Lower leg skin (tissue), 4 donors: ENCODE measurements at regions not wholly inside any gene's neighbourhood (a gene's known extent, or its start where the extent isn't known, plus 50 kb on each side); places are given as distances from the start of the nearest gene placed in this dataset.

Source experiments
- DNase-seq, 2 donors: peaks; one replicate each; pipeline ENCODE4 v3.0.0-alpha.2; 2019; ENCODE audit warnings: low spot score in 2 of 2
- H3K4me3 ChIP-seq: fragments of 200-600 bp; sonication (generic); 2 replicates; pipeline ENCODE4 v1.5.1; 2017; ENCODE audit warnings: mild to moderate bottlenecking, low read depth; ENCODE audit not compliant: poor library complexity, severe bottlenecking
- CTCF ChIP-seq, 3 donors: fragments of 450-650 bp; IDR thresholded peaks; one replicate each; pipeline ENCODE4 v1.5.1; 2016; ENCODE audit warnings: antibody characterized with exemption in 3 of 3, mild to moderate bottlenecking in 3 of 3, moderate library complexity in 2 of 3
- POLR2A ChIP-seq, 2 donors: fragments of 450-650 bp; IDR thresholded peaks; one replicate each; pipeline ENCODE4 v1.6.1; 2016 to 2017; ENCODE audit warnings: antibody characterized with exemption in 2 of 2, mild to moderate bottlenecking in 1 of 2, moderate library complexity in 1 of 2
- WGBS, 2 donors: methylation state at CpG; one replicate each; pipeline ENCODE4 v1.1.5; 2018; 5-methylcytosine and 5-hydroxymethylcytosine counted together
- intact Hi-C: fragments of 100-400 bp; cut with DNase I; formaldehyde crosslinking; loops from one replicate; pipeline ENCODE4 v1.15.0; 2023; ENCODE audit warnings: low total_unique reads

- H3K4me3 ChIP-seq = no peak overlapping the region
- no peak for DNase-seq
- intact Hi-C loops = no loop called here
- no peak for TF ChIP-seq CTCF (IDR thresholded peaks at IDR 0.05)
- TF ChIP-seq POLR2A (IDR thresholded peaks at IDR 0.05) = no peak
- 72 to 76% methylated on average over 4 of the region's 4 CpGs for WGBS, 2 donors
Measured at GRCh38 chr13:40386586-40386985, 279.9 kb downstream of the FOXO1 start.

- WGBS, 2 donors = 90 to 94% methylated on average over 6 of the region's 6 CpGs
- TF ChIP-seq POLR2A (IDR thresholded peaks at IDR 0.05) = no peak
- no peak for TF ChIP-seq CTCF (IDR thresholded peaks at IDR 0.05)
- no peak for DNase-seq
- intact Hi-C loops = no loop called here
- H3K4me3 ChIP-seq = no peak overlapping the region
Measured at GRCh38 chr13:40387775-40388174, 278.7 kb downstream of the FOXO1 start.

- intact Hi-C loops = no loop called here
- 68 to 79% methylated on average over 11 of the region's 11 CpGs for WGBS, 2 donors
Measured at GRCh38 chr13:40388617-40389016, 277.8 kb downstream of the FOXO1 start.

GRCh38 chr13:40389081-40389641, 277.3 kb downstream of the FOXO1 start:
- no peak overlapping the region for H3K4me3 ChIP-seq
- TF ChIP-seq CTCF (IDR thresholded peaks at IDR 0.05) = no peak
- 78 to 81% methylated on average over 10 of the region's 10 CpGs for WGBS, 2 donors
- DNase-seq = no peak
- intact Hi-C loops = no loop called here

More at GRCh38 chr13:40388617-40389016, 277.8 kb downstream of the FOXO1 start:
- TF ChIP-seq POLR2A (IDR thresholded peaks at IDR 0.05) (no peak), CTCF (IDR thresholded peaks at IDR 0.05) (no peak)
- no peak for DNase-seq
- H3K4me3 ChIP-seq = no peak overlapping the region

GRCh38 chr13:40390401-40390916, 276.0 kb downstream of the FOXO1 start:
- TF ChIP-seq POLR2A (IDR thresholded peaks at IDR 0.05) (no peak), CTCF (IDR thresholded peaks at IDR 0.05) (no peak)
- no peak for DNase-seq
- no peak overlapping the region for H3K4me3 ChIP-seq
- intact Hi-C loops = no loop called here
- 89 to 91% methylated on average over 9 of the region's 9 CpGs for WGBS, 2 donors

GRCh38 chr13:40391788-40392187, 274.7 kb downstream of the FOXO1 start:
- intact Hi-C loops = no loop called here
- 81 to 83% methylated on average over 5 of the region's 5 CpGs for WGBS, 2 donors
- TF ChIP-seq POLR2A (IDR thresholded peaks at IDR 0.05) (no peak), CTCF (IDR thresholded peaks at IDR 0.05) (no peak)
- H3K4me3 ChIP-seq = no peak overlapping the region
- DNase-seq = no peak
